Stomach (tissue), 8 donors: ENCODE measurements at regions not wholly inside any gene's neighbourhood (a gene's known extent, or its start where the extent isn't known, plus 50 kb on each side); places are given as distances from the start of the nearest gene placed in this dataset.

Source experiments
- DNase-seq, 2 donors: peaks; one replicate each; pipeline versions ENCODE4 v3.0.0 to v3.0.0-alpha.2; 2013 to 2019
- H3K27ac ChIP-seq, 5 donors: fragments of 200-600 bp in 4 of 5; sonication (generic) in 4 of 5; one replicate each; pipeline ENCODE4 v1.5.1; 2013 to 2019; ENCODE audit warnings: mild to moderate bottlenecking in 1 of 5, moderate library complexity in 1 of 5
- H3K27me3 ChIP-seq, 3 donors: fragments of 200-600 bp; sonication (generic); one replicate each; pipeline ENCODE4 v1.5.1; 2017 to 2019; ENCODE audit warnings: mixed run types in 1 of 3
- H3K36me3 ChIP-seq, 4 donors: fragments of 200-600 bp; sonication (generic); 1 replicate in 3 of 4; 2 replicates in 1 of 4; pipeline ENCODE4 v1.5.1; 2016 to 2019
- H3K4me1 ChIP-seq, 4 donors: fragments of 200-600 bp; sonication (generic); one replicate each; pipeline ENCODE4 v1.5.1; 2016 to 2019
- H3K4me3 ChIP-seq, 4 donors: fragments of 200-600 bp; sonication (generic) in 3 of 4; one replicate each; pipeline ENCODE4 v1.5.1; 2016 to 2019; ENCODE audit warnings: mild to moderate bottlenecking in 1 of 4
- H3K9me3 ChIP-seq, 4 donors: fragments of 200-600 bp; sonication (generic); one replicate each; pipeline ENCODE4 v1.5.1; 2016 to 2019
- CTCF ChIP-seq, 7 experiments: fragments of 450-650 bp in 4 of 7; fragments of 200-600 bp in 3 of 7; sonication (generic) in 3 of 7; IDR thresholded peaks; one replicate each; pipeline ENCODE4 v1.5.1; 2016 to 2019; ENCODE audit warnings: antibody characterized with exemption in 7 of 7, control low read depth in 2 of 7, mild to moderate bottlenecking in 1 of 7
- EP300 ChIP-seq: sonication (generic); formaldehyde crosslinking; IDR thresholded peaks from one replicate; pipeline ENCODE4 v1.6.1; 2017; ENCODE audit warnings: antibody characterized with exemption
- POLR2A ChIP-seq, 4 donors: fragments of 450-650 bp; IDR thresholded peaks; one replicate each; pipeline ENCODE4 v1.6.1; 2016; ENCODE audit warnings: antibody characterized with exemption in 4 of 4, control low read depth in 2 of 4, mild to moderate bottlenecking in 1 of 4, moderate library complexity in 1 of 4
- POLR2AphosphoS5 ChIP-seq, 3 donors: sonication (generic); formaldehyde crosslinking; IDR thresholded peaks; one replicate each; pipeline ENCODE4 v1.6.1; 2016; ENCODE audit warnings: antibody characterized with exemption in 3 of 3
- WGBS, 5 donors: extraction: QIAGEN DNeasy Blood & Tissue Kit in 3 of 5; methylation state at CpG; one replicate each; pipeline versions ENCODE4 v1.1.5 to v1.1.7; 2013 to 2018; 5-methylcytosine and 5-hydroxymethylcytosine counted together
- intact Hi-C: fragments of 100-400 bp; cut with DNase I; formaldehyde crosslinking; loops from one replicate; pipeline ENCODE4 v1.15.1; 2023; ENCODE audit warnings: low total_unique reads
- donor health status: healthy with polysubstance abuse.
- donor health status: Bipolar disorder and iron deficiency.
- donor health status: healthy.

- Histone ChIP-seq H3K36me3 (no peaks in the 10 kb centered on the region), H3K4me3 (no peak overlapping the region), H3K27me3 (no peaks in the 10 kb centered on the region), H3K9me3 (no peaks in the 10 kb centered on the region), H3K4me1 (peaks cover 0 to 4% (median 0%) of the 10 kb centered on the region in 4 donors), H3K27ac (no peak overlapping the region)
- intact Hi-C loops = no loop called here
- no peak for DNase-seq
- WGBS, 5 donors = 78 to 90% (median 82%) methylated on average over 1 of the region's 1 CpG
- TF ChIP-seq POLR2AphosphoS5 (IDR thresholded peaks at IDR 0.05) = no peak
- no peak for TF ChIP-seq EP300
- no peak for TF ChIP-seq POLR2A (IDR thresholded peaks at IDR 0.05)
- no peak for TF ChIP-seq CTCF (IDR thresholded peaks at IDR 0.05)
Observed at GRCh38 chr4:89537281-89537680, 229.7 kb upstream of the GPRIN3 start.

GRCh38 chr4:89535251-89535650 lies 227.7 kb upstream of the GPRIN3 start:
- intact Hi-C loops = no loop called here
- Histone ChIP-seq H3K4me1 (peaks cover 0 to 4% (median 0%) of the 10 kb centered on the region in 4 donors), H3K36me3 (no peaks in the 10 kb centered on the region), H3K27ac (no peak overlapping the region), H3K4me3 (no peak overlapping the region), H3K9me3 (no peaks in the 10 kb centered on the region), H3K27me3 (no peaks in the 10 kb centered on the region)
- WGBS, 5 donors = 69 to 85% (median 71%) methylated on average over 3 of the region's 3 CpGs
- DNase-seq = no peak
- TF ChIP-seq POLR2AphosphoS5 (IDR thresholded peaks at IDR 0.05) (no peak), EP300 (no peak), POLR2A (IDR thresholded peaks at IDR 0.05) (no peak), CTCF (IDR thresholded peaks at IDR 0.05) (no peak)

- H3K4me1 ChIP-seq = peaks cover 0 to 4% (median 0%) of the 10 kb centered on the region in 4 donors
- TF ChIP-seq POLR2A (IDR thresholded peaks at IDR 0.05) = no peak
- TF ChIP-seq POLR2AphosphoS5 (IDR thresholded peaks at IDR 0.05) = no peak
- no peak for TF ChIP-seq CTCF (IDR thresholded peaks at IDR 0.05)
- TF ChIP-seq EP300 = no peak
- no peaks in the 10 kb centered on the region for H3K27me3 ChIP-seq
- H3K27ac ChIP-seq = no peak overlapping the region
- no peak for DNase-seq
- intact Hi-C loops = no loop called here
- no peak overlapping the region for H3K4me3 ChIP-seq
- H3K9me3 ChIP-seq = no peaks in the 10 kb centered on the region
- no peaks in the 10 kb centered on the region for H3K36me3 ChIP-seq
Observed at GRCh38 chr4:89534356-89534755, 226.8 kb upstream of the GPRIN3 start.

GRCh38 chr4:89531932-89532640 lies 224.5 kb upstream of the GPRIN3 start:
- H3K9me3 ChIP-seq = no peaks in the 10 kb centered on the region
- no peaks in the 10 kb centered on the region for H3K4me1 ChIP-seq
- TF ChIP-seq POLR2AphosphoS5 (IDR thresholded peaks at IDR 0.05) = no peak
- no peak for TF ChIP-seq CTCF (IDR thresholded peaks at IDR 0.05)
- no peak for TF ChIP-seq POLR2A (IDR thresholded peaks at IDR 0.05)
- TF ChIP-seq EP300 = no peak
- H3K4me3 ChIP-seq = no peak overlapping the region
- H3K27ac ChIP-seq = no peak overlapping the region
- DNase-seq = no peak
- WGBS, 5 donors = 62 to 77% (median 69%) methylated on average over 2 of the region's 2 CpGs
- intact Hi-C loops = no loop called here
- H3K27me3 ChIP-seq = no peaks in the 10 kb centered on the region
- no peaks in the 10 kb centered on the region for H3K36me3 ChIP-seq
